G401 (cell line): ENCODE measurements at regions not wholly inside any gene's neighbourhood (a gene's known extent, or its start where the extent isn't known, plus 50 kb on each side); places are given as distances from the start of the nearest gene placed in this dataset.
"Not testable (repeated sequence)": the region's sequence is repeated elsewhere in the genome, so short reads cannot be mapped to it uniquely, and the experiment has no call there.

Source experiments
- DNase-seq: peaks from one replicate; pipeline ENCODE4 v3.0.0-alpha.2; 2015; ENCODE audit warnings: low spot score
- in situ Hi-C: cut with HindIII; loops from 2 replicates; pipeline ENCODE4 v1.10.0; 2016; ENCODE audit warnings: low sequenced_read_pairs, mixed read lengths

DNA sequence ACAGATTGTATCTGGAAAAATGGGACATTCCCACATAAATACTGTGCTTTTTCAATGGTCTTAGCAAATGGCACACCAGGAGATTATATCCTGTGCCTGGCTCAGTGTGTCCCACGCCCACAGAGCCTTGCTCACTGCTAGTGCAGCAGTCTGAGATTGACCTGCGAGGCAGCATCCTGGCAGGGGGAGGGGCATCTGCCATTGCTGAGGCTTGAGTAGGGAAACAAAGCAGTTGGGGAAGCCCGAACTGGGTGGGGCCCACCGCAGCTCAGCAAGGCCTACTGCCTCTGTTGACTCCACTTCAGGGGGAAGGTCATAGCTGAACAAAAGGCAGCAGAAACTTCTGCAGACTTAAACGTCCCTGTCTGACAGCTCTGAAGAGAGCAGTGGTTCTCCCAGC is 258.7 kb downstream of the LRRC70 start:
- in situ Hi-C loops, DNase-seq: not testable (repeated sequence)

DNA sequence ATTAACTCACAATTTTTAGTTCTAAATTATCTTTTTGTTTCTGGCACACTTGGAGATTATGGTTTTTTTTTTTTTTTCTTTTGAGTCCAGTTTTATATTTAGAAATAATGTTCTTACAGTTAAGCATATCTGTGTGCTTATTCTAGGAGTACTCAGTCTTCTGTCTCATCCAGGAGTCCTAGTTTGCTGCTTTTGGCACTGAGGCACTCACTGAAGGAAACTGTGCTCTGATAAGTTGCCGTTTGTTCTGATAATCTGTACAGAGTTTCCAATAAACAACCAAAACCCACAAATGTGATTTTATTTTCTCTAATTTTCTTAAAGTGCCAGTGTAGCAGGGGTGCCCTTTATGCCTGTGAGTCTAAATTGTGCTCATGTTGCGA is 251.0 kb downstream of the LRRC70 start:
- DNase-seq, result no peak
- in situ Hi-C loops, result no loop called here

DNA sequence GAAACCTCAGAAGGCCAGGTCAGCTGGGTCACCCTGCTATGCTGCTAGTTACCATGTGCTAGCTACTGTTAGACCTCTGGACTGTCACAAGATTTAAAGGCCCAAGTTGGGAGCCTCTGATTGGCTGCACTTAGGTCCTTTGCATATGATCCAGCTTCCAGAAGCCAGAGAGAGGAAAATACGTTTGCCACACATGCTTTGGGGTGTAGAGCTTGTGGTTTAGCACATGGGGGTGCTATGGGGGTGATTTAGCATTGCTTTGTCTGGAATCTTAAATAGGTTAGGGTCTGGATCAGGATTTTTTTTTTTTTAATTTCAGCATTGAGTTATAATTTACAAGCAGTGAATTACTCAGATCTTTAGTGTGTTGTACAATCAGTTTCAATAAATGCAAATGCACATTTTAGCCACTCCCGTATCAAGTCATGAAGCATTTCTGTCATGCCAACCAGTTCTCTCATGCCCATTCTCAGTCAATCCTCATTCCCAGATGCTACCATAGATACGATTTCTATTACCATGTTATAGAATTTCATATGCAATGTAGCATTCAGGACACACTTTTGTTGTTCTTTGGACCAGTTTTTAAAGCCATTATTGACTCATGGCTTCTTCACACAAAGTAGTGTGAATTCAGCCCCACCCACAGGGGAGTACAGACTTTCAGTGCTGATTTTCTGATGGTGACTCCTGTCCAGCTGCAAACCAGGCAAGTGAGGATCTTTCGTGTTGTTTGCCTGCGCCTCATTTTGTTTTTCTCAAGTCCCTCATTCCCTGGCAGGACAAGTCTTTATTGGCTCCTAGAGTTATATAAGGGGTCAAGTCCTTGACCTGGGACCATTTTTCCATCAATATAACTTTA is 250.4 kb downstream of the LRRC70 start:
- in situ Hi-C loops, result no loop called here
- DNase-seq, result no peak

- DNase-seq, result no peak
- in situ Hi-C loops, result no loop called here
Measured at GRCh38 chr5:62825623-62826220, 247.1 kb downstream of the LRRC70 start.

GRCh38 chr5:62824936-62825335 is 246.3 kb downstream of the LRRC70 start:
- DNase-seq, result no peak
- in situ Hi-C loops, result no loop called here

DNA sequence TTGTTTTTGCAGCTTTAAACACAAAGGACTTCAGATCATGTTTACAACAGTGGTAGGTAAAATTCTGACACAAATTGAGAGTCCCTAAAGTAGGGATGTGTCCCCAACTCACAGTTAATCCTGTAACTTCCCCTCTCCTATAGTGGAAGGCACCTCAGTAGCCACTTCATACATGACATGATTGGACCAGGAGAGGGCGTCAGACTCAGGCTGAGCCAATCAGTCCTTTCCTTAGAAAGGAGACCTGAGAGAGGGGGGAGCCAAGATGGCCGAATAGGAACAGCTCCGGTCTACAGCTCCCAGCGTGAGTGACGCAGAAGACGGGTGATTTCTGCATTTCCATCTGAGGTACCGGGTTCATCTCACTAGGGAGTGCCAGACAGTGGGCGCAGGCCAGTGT is 238.4 kb downstream of the LRRC70 start:
- DNase-seq, in situ Hi-C loops: not testable (repeated sequence)

GRCh38 chr5:62814991-62815390 is 236.4 kb downstream of the LRRC70 start:
- no peak for DNase-seq
- in situ Hi-C loops, result no loop called here

- in situ Hi-C loops, result no loop called here
- DNase-seq, result no peak
Measured at GRCh38 chr5:62812621-62813255, 234.1 kb downstream of the LRRC70 start.

GRCh38 chr5:62804819-62805218 is 226.2 kb downstream of the LRRC70 start:
- in situ Hi-C loops, result not testable (repeated sequence)

GRCh38 chr5:62795926-62796325 is 217.3 kb downstream of the LRRC70 start:
- in situ Hi-C loops, result no loop called here

More at GRCh38 chr5:62804819-62805218, 226.2 kb downstream of the LRRC70 start:
- not testable (repeated sequence) for DNase-seq

DNA sequence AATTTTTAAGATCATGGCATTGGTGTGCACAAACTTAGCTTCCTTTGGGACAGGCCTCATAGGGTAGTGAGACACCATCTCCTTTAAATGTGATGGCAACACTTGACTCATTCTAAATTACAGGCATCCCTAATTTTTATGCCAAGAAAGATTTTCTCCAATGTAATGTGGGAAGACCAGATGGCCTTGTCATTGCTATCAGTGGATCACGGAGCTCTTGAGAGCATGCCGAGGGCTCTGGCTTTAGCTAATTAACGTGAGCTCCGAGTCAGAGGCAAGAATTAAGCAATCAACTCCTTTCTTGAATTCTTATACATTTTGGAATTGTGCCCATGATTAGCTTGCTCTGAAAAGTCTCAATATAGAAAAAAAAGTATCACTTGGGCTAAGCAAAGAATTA is 215.8 kb downstream of the LRRC70 start:
- in situ Hi-C loops, result no loop called here
- DNase-seq, result peak; percentile 1

More at GRCh38 chr5:62795926-62796325, 217.3 kb downstream of the LRRC70 start:
- no peak for DNase-seq

DNA sequence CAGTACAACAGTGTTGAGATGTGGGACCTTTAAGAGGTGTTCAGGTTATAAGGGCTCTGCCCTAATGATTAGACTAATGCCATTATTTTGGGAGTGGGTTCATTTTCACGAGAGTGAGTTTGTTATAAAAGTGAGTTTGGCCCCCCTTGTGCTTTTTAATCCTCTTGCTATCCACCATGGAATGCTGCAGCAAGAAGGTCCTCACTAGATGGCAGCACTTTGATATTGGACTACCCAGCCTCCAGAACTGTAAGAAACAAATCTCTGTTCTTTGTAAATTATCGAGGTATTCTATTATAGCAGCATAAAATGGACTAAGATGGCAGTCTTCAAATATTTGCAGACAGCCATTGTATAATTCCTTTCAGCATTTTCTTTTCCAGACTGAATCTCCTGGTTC is 212.4 kb downstream of the LRRC70 start:
- in situ Hi-C loops, result no loop called here
- no peak for DNase-seq

- DNase-seq, result no peak
- in situ Hi-C loops, result no loop called here
Measured at GRCh38 chr5:62790348-62790747, 211.7 kb downstream of the LRRC70 start.

DNA sequence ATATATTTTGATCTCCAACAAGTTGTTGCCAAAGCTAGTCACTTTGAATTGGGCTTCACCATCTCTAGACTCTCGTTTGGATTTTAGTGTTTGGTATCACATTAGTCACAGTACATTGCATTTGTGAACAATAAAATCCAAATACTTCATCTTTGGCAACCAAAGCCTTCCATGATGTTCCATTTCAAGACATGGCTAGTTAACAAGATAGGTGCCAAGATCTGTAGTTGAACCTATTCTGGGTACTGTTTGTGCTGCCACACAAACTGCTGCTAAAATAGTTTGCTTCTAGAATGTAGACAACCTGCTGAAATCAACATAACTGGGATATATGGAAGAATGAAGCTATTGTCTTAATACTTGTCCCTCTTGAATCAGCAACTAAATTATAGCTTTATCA is 207.5 kb downstream of the LRRC70 start:
- no peak for DNase-seq
- in situ Hi-C loops, result no loop called here

DNA sequence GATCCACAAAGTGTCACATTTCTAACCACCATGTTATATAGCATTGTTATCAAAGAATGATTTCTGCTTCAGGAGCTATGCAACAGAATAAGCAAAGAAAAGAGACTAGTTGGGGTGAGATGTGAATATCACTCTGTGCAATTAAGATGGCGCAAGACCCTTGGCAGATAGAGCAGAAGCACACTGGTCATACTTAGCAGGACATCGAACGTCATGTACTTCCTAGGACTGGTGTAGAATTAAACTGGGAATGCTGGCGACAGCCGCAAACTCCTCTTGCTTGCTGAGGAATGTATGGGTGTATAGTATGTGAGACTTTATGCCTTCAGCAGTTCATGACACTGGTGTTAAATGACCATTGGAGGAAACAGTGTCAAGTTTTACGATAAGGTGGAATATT is 207.0 kb downstream of the LRRC70 start:
- in situ Hi-C loops, result no loop called here
- no peak for DNase-seq

DNA sequence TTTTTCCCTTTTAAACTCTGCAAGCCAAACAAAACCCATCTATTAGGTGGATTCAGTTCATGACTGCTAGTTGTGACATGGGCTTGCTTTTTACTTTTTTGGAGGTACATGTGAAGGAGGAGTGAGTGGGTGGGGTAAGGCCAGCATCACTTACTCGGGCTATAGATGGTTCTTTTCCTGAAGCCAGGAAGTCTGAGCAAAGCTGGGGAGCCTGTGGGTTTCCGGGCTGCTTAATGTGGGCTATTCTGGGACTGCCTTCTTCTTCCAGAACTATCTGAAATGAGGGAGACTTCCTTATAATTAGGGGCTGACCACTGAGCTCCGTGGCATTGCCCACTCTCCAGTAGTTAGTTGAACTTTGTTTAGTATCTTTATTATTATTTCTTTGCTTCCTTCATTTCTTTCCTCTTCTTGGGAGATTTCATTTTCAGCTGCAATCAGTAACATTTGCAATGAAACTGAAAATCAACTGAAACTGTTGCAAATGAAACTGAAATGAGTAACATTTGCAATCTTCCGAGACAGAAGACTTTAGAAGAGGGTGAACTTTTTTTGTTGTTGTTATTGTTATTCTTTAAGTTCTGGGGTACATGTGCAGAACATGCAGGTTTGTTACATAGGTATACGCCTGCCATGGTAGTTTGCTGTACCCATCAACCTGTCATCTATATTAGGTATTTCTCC is 204.9 kb downstream of the LRRC70 start:
- in situ Hi-C loops, result no loop called here

GRCh38 chr5:62780888-62781287 is 202.3 kb downstream of the LRRC70 start:
- in situ Hi-C loops, result no loop called here
- DNase-seq, result no peak

More for the DNA sequence above, 204.9 kb downstream of the LRRC70 start:
- DNase-seq, result no peak

DNA sequence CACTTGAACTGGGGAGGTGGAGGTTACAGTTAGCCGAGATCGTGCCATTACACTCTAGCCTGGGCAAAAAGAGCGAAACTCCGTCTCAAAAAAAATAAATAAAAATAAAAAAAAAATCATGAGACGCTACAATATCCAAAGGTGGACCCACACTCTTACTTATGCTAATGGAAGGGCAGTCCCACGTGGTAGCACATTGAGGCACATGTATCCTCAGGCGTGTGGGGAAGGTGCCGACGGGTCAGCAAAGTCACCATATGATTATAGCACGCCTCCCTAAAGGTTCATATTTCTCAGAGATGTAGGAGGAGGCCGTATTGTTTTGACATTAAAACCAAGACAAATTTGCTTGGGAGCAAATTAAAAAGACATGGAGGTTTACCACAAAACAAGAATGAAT is 201.6 kb downstream of the LRRC70 start:
- in situ Hi-C loops, result no loop called here

GRCh38 chr5:62779010-62779422 is 200.4 kb downstream of the LRRC70 start:
- in situ Hi-C loops, result no loop called here

More for the DNA sequence above, 201.6 kb downstream of the LRRC70 start:
- no peak for DNase-seq

More at GRCh38 chr5:62779010-62779422, 200.4 kb downstream of the LRRC70 start:
- DNase-seq, result peak; percentile 47
